ENCODE measurements at regions not wholly inside any gene's neighbourhood (a gene's known extent, or its start where the extent isn't known, plus 50 kb on each side); places are given as distances from the start of the nearest gene placed in this dataset.

- Histone ChIP-seq H3K9me3 (no peaks in the 10 kb centered on the region), H3K4me3 (no peak overlapping the region), H3K27me3 (no peaks in the 10 kb centered on the region), H3K4me1 (no peaks in the 10 kb centered on the region), H3K36me3 (replicated peaks in 1 of 2; ENCODE audit: insufficient read depth in 1 of 2, low read depth in 2 of 2) (no peaks in the 10 kb centered on the region), H3K27ac (no peak overlapping the region)
- no peak for ATAC-seq
- no peak for DNase-seq
- TF ChIP-seq POLR2A (IDR thresholded peaks at IDR 0.05) = no peak
- TF ChIP-seq, protein P1, sequence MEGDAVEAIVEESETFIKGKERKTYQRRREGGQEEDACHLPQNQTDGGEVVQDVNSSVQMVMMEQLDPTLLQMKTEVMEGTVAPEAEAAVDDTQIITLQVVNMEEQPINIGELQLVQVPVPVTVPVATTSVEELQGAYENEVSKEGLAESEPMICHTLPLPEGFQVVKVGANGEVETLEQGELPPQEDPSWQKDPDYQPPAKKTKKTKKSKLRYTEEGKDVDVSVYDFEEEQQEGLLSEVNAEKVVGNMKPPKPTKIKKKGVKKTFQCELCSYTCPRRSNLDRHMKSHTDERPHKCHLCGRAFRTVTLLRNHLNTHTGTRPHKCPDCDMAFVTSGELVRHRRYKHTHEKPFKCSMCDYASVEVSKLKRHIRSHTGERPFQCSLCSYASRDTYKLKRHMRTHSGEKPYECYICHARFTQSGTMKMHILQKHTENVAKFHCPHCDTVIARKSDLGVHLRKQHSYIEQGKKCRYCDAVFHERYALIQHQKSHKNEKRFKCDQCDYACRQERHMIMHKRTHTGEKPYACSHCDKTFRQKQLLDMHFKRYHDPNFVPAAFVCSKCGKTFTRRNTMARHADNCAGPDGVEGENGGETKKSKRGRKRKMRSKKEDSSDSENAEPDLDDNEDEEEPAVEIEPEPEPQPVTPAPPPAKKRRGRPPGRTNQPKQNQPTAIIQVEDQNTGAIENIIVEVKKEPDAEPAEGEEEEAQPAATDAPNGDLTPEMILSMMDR (IDR thresholded peaks at IDR 0.05) = no peak
- intact Hi-C loops (cut with DNase I) = no loop called here
These were observed 380.0 kb upstream of the RORB start for GRCh38 chr9:74117151-74117550.

- no peaks in the 10 kb centered on the region for H3K27me3 ChIP-seq
- 44 to 60% methylated on average over 3 of the region's 3 CpGs for WGBS, 2 donors
- intact Hi-C loops (cut with DNase I) = no loop called here
- H3K4me3 ChIP-seq = no peak overlapping the region
- H3K27ac ChIP-seq = no peak overlapping the region
- no peaks in the 10 kb centered on the region for H3K36me3 ChIP-seq (replicated peaks in 1 of 2; ENCODE audit: insufficient read depth in 1 of 2, low read depth in 2 of 2)
- no peaks in the 10 kb centered on the region for H3K4me1 ChIP-seq
- no peak for ATAC-seq
- TF ChIP-seq POLR2A (IDR thresholded peaks at IDR 0.05) = no peak
- TF ChIP-seq, protein P1 (IDR thresholded peaks at IDR 0.05) = no peak
- H3K9me3 ChIP-seq = no peaks in the 10 kb centered on the region
- no peak for DNase-seq
These were observed 379.4 kb upstream of the RORB start for GRCh38 chr9:74117731-74118130.

- Histone ChIP-seq H3K27ac (no peak overlapping the region), H3K4me1 (no peaks in the 10 kb centered on the region), H3K9me3 (no peaks in the 10 kb centered on the region), H3K27me3 (no peaks in the 10 kb centered on the region), H3K36me3 (replicated peaks in 1 of 2; ENCODE audit: insufficient read depth in 1 of 2, low read depth in 2 of 2) (no peaks in the 10 kb centered on the region), H3K4me3 (no peak overlapping the region)
- intact Hi-C loops (cut with DNase I) = no loop called here
- DNase-seq (no peak), ATAC-seq (no peak)
- 30 to 31% methylated on average over 1 of the region's 1 CpG for WGBS, 2 donors
- TF ChIP-seq POLR2A (IDR thresholded peaks at IDR 0.05) = no peak
- TF ChIP-seq, protein P1 (IDR thresholded peaks at IDR 0.05) = no peak
These were observed 377.1 kb upstream of the RORB start for GRCh38 chr9:74120061-74120460.

DNA sequence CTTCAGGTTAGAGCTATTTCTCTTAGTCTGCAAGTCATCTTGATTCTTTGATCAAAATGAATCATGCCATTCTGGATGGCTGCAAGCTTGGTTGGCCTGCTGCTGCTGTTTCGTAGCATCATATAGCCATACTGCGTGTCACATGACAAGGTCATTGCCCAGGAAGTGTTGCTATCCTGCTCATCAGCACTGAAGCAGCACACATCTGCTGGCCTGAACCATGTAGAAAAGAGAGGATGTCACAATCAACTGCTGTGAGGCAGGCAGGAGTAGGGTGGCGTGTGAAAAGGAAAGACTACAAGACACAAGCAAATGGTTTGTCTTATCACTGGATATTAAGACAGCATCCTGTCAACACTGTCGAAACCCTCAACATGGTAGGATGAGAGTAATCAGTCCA is 376.7 kb upstream of the RORB start:
- Histone ChIP-seq H3K9me3 (no peaks in the 10 kb centered on the region), H3K36me3 (replicated peaks in 1 of 2; ENCODE audit: insufficient read depth in 1 of 2, low read depth in 2 of 2) (no peaks in the 10 kb centered on the region), H3K4me1 (no peaks in the 10 kb centered on the region), H3K27ac (no peak overlapping the region), H3K4me3 (no peak overlapping the region), H3K27me3 (no peaks in the 10 kb centered on the region)
- TF ChIP-seq POLR2A (IDR thresholded peaks at IDR 0.05) = no peak
- ATAC-seq = no peak
- intact Hi-C loops (cut with DNase I) = no loop called here
- no peak for DNase-seq
- WGBS, 2 donors = 62 to 67% methylated on average over 4 of the region's 4 CpGs

- DNase-seq (no peak), ATAC-seq (no peak)
- no peak overlapping the region for H3K27ac ChIP-seq
- no peaks in the 10 kb centered on the region for H3K27me3 ChIP-seq
- no peaks in the 10 kb centered on the region for H3K36me3 ChIP-seq (replicated peaks in 1 of 2; ENCODE audit: insufficient read depth in 1 of 2, low read depth in 2 of 2)
- no peak overlapping the region for H3K4me3 ChIP-seq
- TF ChIP-seq POLR2A (IDR thresholded peaks at IDR 0.05) = no peak
- TF ChIP-seq, protein P1 (IDR thresholded peaks at IDR 0.05) = no peak
- WGBS, 2 donors = 54 to 57% methylated on average over 2 of the region's 2 CpGs
- intact Hi-C loops (cut with DNase I) = no loop called here
- no peaks in the 10 kb centered on the region for H3K9me3 ChIP-seq
- no peaks in the 10 kb centered on the region for H3K4me1 ChIP-seq
These were observed 374.9 kb upstream of the RORB start for GRCh38 chr9:74122216-74122615.

Data from body of pancreas (tissue), 4 donors.